BJ (cell line): ENCODE measurements at regions not wholly inside any gene's neighbourhood (a gene's known extent, or its start where the extent isn't known, plus 50 kb on each side); places are given as distances from the start of the nearest gene placed in this dataset.

ENCODE experiments used
- CTCF ChIA-PET: fragments of 350-600 bp; formaldehyde crosslinking; extraction: SDS; loops from one replicate; lab custom pipeline; 2021; ENCODE audit warnings: antibody characterized with exemption, inconsistent platforms; lab: Yijun Ruan, JAX
- POLR2A ChIA-PET: fragments of 300-600 bp; sonication (Branson Sonifier 250); formaldehyde crosslinking; extraction: SDS; loops from one replicate; lab custom pipeline; 2021; ENCODE audit warnings: antibody characterized with exemption; lab: Charles Lee
- DNase-seq: peaks from one replicate; pipeline ENCODE4 v3.0.0-alpha.2; 2011; ENCODE audit warnings: low read depth
- H3K27me3 ChIP-seq: 2 replicates; pipeline ENCODE4 v1.6.0; 2011; ENCODE audit warnings: low read length; ENCODE audit not compliant: control insufficient read depth, insufficient read depth
- H3K36me3 ChIP-seq: 2 replicates; pipeline ENCODE4 v1.5.1; 2011; ENCODE audit warnings: low read length; ENCODE audit not compliant: control insufficient read depth, insufficient read depth
- H3K4me3 ChIP-seq: 2 replicates; pipeline ENCODE4 v1.5.1; 2011; ENCODE audit warnings: low read depth, mild to moderate bottlenecking, control low read depth, low read length
- CTCF ChIP-seq: IDR thresholded peaks from 2 replicates; pipeline ENCODE4 v1.5.1; 2011; ENCODE audit warnings: low read depth, mild to moderate bottlenecking, control low read depth, inconsistent platforms, low read length, moderate library complexity; ENCODE audit not compliant: insufficient read depth

GRCh38 chr3:194993896-194994295 lies 277.1 kb downstream of the XXYLT1 start:
- no peaks in the 10 kb centered on the region; the same call in 1 of the 2 replicates for H3K27me3 ChIP-seq
- DNase-seq, result no peak
- H3K36me3 ChIP-seq, result no peaks in the 10 kb centered on the region
- ChIA-PET CTCF (no interaction called here), POLR2A (no interaction called here)
- no peak overlapping the region for H3K4me3 ChIP-seq
- TF ChIP-seq CTCF, result no peak

GRCh38 chr3:194994551-194994981 lies 276.4 kb downstream of the XXYLT1 start:
- ChIA-PET POLR2A (no interaction called here), CTCF (no interaction called here)
- Histone ChIP-seq H3K4me3 (no peak overlapping the region), H3K27me3 (no peaks in the 10 kb centered on the region; the same call in none of the 2 replicates), H3K36me3 (no peaks in the 10 kb centered on the region)
- no peak for DNase-seq
- no peak for TF ChIP-seq CTCF

- Histone ChIP-seq H3K36me3 (no peaks in the 10 kb centered on the region), H3K27me3 (no peaks in the 10 kb centered on the region; the same call in none of the 2 replicates), H3K4me3 (no peak overlapping the region)
- no peak for DNase-seq
- no peak for TF ChIP-seq CTCF
- POLR2A ChIA-PET, result no interaction called here
- CTCF ChIA-PET, result interaction anchor here (1.0 kb wide), 1 partner anchor 15 kb away, joined by 4 read pairs; no protein-coding TSS in a partner anchor
Observed at GRCh38 chr3:194995334-194995733, 275.6 kb downstream of the XXYLT1 start.

GRCh38 chr3:194995922-194996321 lies 275.0 kb downstream of the XXYLT1 start:
- no peaks in the 10 kb centered on the region for H3K36me3 ChIP-seq
- ChIA-PET CTCF (interaction anchor here (1.0 to 1.5 kb wide), 2 partner anchors 8 to 16 kb away, joined by 4 to 5 read pairs; no protein-coding TSS in a partner anchor), POLR2A (no interaction called here)

GRCh38 chr3:194996746-194997145 lies 274.2 kb downstream of the XXYLT1 start:
- no peak for DNase-seq
- no peak for TF ChIP-seq CTCF
- ChIA-PET CTCF (interaction anchor here (0.7 to 1.5 kb wide), 2 partner anchors 9 to 264 kb away, joined by 3 to 5 read pairs; no protein-coding TSS in a partner anchor), POLR2A (no interaction called here)
- Histone ChIP-seq H3K36me3 (no peaks in the 10 kb centered on the region), H3K4me3 (no peak overlapping the region), H3K27me3 (peaks cover 4% of the 10 kb centered on the region)

More at GRCh38 chr3:194995922-194996321, 275.0 kb downstream of the XXYLT1 start:
- no peaks in the 10 kb centered on the region; the same call in none of the 2 replicates for H3K27me3 ChIP-seq
- TF ChIP-seq CTCF, result no peak
- H3K4me3 ChIP-seq, result no peak overlapping the region
- DNase-seq, result no peak
